ENCODE measurements at regions not wholly inside any gene's neighbourhood (a gene's known extent, or its start where the extent isn't known, plus 50 kb on each side); places are given as distances from the start of the nearest gene placed in this dataset.
"Not testable (repeated sequence)": the region's sequence is repeated elsewhere in the genome, so short reads cannot be mapped to it uniquely, and the experiment has no call there.

DNA sequence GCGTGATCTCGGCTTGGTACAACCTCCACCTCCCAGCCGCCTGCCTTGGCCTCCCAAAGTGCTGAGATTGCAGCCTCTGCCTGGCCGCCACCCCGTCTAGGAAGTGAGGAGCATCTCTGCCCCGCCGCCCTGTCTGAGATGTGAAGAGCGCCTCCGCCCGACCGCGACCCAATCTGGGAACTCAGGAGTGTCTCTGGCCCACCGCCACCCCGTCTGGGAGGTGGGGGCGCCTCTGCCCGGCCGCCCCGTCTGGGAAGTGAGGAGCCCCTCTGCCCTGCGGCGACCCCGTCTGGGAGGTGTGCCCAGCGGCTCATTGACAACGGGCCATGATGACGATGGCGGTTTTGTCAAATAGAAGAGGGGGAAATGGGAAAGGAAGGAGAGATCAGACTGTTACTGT lies 591.2 kb downstream of the KCTD12 start:
- peak in 1 of 42 donors; percentile 1 for DNase-seq
- intact Hi-C loops (cut with DNase I) = not testable (repeated sequence)

DNA sequence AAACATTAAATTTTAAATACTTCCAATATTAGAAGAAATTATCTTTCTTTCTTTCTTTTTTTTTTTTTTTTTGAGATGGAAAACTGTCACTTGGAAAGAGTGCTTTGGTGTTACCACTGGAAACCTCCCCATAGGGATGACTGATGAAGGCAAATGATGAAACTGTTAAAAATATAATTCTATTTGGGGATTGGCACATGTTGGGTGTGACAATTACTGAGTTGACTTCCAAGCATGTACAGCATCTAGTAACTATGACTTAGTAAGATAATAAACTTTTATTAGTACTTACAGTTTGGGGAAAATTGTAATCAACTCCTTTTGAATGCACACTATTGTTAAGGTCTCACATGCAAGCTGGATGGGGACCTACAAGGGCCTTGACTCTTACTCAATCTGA lies 592.5 kb downstream of the KCTD12 start:
- DNase-seq = no peak
- intact Hi-C loops (cut with DNase I) = no loop called here

DNA sequence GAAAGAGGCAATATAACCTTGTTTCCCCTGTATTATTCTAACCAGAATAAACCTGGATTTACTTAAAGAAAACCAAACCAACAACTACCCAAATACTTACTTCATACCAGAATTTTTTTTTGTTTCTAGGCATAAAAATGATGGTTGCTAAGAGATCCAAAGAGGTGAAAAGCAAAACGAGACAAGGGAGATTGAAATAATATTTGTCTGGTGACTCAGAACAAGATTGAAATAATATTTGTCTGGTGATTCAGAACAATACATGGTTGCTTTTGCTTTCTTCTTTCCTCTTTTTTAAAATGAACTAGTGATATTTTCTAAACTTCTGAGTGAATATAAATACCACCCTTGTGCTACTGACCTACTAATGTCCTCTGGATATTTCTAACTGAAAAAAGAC lies 592.9 kb downstream of the KCTD12 start:
- DNase-seq = no peak
- intact Hi-C loops (cut with DNase I) = no loop called here

DNA sequence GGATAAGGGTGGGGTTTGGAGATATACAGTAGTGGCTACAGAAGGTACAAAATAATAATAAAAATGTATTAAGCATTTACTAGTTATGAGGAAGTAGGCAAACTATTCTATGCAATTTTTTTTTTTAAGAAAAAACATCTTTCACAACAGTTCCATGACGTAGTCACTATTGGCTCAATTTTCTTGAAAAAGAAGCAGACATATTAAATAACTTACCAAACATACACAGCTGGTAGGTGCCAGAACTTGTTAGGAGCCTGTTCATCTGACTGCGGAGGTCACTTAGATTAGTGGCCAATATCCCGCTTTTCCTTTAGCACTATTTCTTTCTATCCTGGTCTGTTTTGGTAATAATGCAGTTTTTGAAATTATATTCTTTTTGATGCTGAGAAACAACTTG lies 593.5 kb downstream of the KCTD12 start:
- intact Hi-C loops (cut with DNase I) = no loop called here
- DNase-seq = no peak

DNA sequence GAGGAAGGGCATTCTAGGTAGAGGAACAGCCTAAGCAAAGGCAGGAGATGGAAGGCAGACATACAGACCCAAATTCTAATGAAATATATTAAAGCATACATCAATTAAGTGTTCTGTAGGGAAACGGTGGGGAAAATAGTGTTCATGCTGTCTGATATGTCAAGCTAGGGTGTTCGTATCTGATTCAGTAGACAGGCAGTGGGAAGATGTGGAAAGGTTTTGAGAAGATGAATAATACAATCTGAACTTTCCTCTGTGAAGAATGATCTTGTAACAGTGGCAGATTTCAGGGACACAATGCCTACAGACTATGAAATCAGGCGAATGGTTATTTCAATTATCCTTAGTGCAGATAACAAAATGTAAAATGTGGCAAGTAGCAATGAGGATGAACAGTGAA lies 594.2 kb downstream of the KCTD12 start:
- intact Hi-C loops (cut with DNase I) = no loop called here
- peak in 8 of 42 donors; percentile 5 to 51 (median 24) for DNase-seq

DNA sequence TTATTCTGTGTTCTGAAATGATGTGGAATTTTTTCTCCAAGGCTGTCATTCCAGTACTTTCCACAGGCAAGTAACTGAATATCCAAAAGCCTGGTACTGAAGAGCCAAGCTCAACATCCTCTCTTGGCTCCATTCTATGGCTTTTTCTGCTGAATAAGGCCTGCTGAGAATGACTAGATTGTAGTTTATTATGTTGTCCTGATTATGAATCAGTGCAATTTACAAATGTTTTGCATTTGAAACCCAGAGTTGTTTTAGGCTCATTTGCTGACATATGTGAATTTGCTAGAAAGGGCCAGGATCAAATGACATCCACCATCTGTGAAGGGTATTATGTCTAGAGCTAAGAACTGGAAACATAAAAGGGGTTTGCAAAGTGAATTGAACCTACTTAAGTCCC lies 596.6 kb downstream of the KCTD12 start:
- no peak for DNase-seq
- intact Hi-C loops (cut with DNase I) = no loop called here

DNA sequence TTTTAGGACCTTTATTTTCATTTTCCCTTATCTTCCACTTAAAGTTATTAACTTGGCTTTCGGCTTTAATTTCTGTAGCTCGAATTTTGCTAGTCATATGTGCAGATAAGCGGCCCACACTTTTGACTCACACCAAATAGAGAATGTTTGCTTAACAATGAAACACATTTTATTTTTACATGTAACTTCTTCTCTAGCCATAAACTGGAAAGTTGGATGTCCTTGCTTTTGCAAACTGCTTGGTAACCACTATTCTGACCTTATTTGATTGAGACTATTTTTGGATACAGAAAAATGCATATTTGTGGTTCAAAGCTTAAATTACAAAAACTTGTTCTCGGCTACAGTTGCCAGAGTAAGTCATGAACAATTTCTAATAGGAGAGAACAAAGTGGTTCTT lies 600.0 kb downstream of the KCTD12 start:
- no peak for DNase-seq
- intact Hi-C loops (cut with DNase I) = no loop called here

DNA sequence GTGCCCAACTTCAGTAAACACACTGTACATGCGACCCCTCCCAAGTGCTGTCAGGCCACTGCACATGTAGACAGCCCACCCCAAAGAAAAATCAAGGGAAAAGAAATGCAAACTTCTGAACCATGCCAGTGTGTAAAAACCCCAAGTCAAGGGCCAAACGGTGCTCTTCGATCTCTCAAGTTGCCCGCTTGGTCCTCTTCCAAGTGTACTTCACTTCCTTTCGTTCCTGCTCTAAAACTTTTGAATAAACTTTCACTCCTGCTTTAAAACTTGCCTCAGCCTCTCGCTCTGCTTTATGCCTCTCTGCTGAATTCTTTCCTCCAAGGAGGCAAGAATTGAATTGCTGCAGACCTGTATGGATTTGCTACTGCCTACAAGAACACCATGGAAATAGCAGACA lies 600.7 kb downstream of the KCTD12 start:
- intact Hi-C loops (cut with DNase I) = no loop called here
- no peak for DNase-seq

DNA sequence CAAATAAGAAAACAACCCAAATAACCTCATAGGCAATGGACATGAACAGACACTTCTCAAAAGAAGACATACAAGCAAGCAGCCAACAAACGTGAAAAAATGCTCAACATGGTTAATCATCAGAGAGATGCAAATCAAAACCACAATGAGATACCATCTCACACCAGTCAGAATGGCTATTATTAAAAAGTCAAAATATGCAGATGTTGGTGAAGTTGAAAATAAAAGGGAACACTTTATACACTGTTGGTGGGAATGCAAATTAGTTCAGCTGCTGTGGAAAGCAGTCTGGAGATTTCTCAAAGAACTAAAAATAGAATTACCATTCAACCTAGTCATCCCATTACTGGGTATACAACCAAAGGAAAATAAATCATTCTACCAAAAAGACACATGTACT lies 606.4 kb downstream of the KCTD12 start:
- intact Hi-C loops (cut with DNase I); DNase-seq: not testable (repeated sequence)

DNA sequence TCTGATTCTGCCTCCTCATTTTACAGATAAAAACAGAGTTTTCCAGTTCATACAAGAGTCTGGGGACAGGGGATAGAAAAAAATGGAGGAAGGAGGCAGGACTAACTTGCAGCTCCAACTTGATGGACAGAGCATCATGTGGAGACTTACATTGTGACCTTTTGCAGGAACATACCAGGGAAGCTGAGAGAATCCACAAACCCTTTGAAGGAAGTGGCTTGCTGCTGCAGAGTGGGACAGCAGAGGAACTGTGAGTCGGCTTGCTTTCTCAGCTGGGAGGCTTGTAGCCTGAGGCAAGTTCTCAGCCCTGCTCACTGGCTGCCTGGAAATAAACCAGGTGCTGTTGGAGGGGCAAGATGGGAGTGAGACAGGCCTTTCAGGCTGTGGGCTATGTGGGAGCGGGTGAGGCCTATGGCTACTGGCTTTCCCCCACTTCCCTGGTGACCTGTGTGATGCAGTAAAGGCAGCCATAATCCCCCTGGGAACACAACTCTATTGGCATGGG lies 614.4 kb downstream of the KCTD12 start:
- intact Hi-C loops (cut with DNase I) = no loop called here
- no peak for DNase-seq

DNA sequence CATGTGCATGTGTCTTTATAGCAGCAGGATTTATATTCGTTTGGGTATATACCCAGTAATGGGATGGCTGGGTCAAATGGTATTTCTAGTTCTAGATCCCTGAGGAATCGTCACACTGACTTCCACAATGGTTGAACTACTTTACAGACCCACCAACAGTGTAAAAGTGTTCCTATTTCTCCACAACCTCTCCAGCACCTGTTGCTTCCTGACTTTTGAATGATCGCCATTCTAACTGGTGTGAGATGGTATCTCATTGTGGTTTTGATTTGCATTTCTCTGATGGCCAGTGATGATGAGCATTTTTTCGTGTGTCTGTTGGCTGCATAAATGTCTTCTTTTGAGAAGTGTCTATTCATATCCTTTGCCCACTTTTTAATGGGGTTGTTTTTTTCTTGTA lies 617.9 kb downstream of the KCTD12 start:
- intact Hi-C loops (cut with DNase I); DNase-seq: not testable (repeated sequence)

DNA sequence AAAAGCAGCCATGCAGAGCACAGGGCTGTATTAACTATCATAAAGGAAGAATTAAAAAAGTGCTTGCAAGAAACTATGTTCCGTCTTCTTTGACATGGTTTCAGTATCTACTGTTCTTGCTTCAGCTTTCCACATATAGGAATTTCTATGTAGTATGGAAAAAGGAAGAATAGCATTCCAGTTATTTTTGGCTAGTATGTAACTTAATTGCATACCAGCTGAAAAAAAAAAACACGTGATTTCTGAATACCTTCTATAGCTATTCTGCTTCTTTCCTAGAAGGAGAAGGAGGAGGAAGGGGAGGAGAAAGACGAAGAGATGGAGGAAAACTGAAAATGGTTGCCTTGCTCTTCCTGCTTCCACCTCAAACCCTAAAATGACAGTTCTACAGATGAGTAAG lies 619.0 kb downstream of the KCTD12 start:
- intact Hi-C loops (cut with DNase I) = no loop called here
- no peak for DNase-seq

DNA sequence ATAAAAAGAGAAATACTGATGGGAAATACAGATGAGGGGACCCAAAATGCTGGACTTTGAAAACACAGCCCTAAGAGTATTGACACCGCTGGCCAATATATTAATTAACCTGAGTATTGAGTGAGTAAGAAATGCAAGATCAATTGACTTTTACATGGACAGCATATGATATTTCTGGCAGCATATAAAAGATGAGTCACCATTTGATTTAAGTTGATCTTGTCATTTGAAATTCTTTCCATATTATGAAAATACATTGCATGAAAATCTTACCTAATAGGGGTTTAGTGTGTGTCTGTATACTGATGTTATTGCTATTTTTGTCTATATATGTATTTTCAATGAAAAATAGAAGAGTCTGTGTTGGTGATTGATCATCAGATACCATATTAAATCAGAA lies 619.6 kb downstream of the KCTD12 start:
- DNase-seq = no peak
- intact Hi-C loops (cut with DNase I) = no loop called here

DNA sequence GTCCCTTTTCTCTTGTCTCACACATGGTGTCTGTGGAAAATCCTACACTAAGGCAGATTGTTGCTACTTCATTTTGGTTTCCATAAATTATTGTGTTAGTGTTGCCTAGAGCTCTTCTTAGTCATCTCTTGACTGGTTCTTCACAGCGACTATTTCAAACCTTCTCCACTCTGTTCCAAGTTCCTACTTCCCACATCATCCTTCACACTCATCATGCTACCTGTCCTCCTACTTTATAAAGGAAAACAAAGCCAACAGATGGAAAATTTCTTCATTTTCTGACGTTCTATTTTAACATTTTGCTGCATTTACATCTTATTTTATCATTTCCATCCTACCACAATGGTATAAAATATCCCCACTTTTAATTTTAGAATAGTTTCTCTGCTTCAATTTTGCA lies 614.1 kb downstream of the LMO7 start:
- intact Hi-C loops (cut with DNase I) = no loop called here
- DNase-seq = peak in 6 of 42 donors; percentile 10 to 44 (median 18)

DNA sequence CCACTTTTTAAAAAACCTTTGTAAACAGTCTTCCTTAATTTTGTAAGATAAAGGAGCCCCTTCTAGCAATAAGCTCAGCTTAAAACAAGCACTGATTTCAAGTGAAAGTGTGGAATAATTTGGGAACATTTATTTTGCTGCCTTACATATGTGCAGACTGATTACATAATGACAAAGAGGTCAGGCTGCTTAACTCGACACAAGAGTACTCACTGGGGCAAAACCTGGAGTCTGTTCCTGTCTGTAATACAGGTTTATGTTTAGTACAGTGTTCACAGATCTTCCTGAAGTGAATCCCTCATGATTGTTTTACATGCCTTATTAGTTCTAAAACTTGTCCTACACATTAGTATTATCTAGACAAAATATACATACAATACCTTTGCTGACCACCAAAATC lies 609.8 kb downstream of the LMO7 start:
- no peak for DNase-seq
- intact Hi-C loops (cut with DNase I) = no loop called here

DNA sequence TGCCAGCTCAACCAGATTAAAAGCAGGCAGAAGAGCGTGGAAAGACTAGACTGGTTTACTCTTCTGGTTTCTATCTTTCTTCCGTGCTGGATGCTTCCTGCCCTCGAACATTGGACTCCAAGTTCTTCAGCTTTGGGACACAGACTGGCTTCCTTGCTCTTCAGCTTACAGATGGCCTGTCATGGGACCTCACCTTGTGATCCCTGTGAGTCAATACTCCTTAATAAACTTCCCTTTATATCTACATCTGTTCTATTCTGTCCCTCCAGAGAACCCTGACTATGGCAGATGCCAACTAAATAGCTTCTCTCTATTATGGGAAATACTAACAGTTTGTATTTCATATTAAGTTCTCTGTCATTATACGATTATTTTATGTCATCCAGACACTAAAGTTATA lies 609.1 kb downstream of the LMO7 start:
- DNase-seq = no peak

DNA sequence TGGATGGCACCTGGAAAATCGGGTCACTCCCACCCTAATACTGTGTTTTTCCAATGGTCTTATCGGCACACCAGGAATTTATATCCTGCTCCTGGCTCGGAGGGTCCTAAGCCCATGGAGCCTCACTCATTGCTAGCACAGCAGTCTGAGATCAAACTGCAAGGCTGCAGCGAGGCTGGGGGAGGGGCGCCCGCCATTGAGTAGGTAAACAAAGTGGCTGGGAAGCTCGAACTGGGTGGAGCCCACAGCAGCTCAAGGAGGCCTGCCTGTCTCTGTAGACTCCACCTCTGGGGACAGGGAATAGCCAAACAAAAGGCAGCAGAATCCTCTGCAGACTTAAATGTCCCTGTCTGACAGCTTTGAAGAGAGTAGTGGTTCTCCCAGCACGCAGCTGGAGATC lies 607.0 kb downstream of the LMO7 start:
- DNase-seq; intact Hi-C loops (cut with DNase I): not testable (repeated sequence)

More for the DNA sequence above, 609.1 kb downstream of the LMO7 start:
- intact Hi-C loops (cut with DNase I) = no loop called here

DNA sequence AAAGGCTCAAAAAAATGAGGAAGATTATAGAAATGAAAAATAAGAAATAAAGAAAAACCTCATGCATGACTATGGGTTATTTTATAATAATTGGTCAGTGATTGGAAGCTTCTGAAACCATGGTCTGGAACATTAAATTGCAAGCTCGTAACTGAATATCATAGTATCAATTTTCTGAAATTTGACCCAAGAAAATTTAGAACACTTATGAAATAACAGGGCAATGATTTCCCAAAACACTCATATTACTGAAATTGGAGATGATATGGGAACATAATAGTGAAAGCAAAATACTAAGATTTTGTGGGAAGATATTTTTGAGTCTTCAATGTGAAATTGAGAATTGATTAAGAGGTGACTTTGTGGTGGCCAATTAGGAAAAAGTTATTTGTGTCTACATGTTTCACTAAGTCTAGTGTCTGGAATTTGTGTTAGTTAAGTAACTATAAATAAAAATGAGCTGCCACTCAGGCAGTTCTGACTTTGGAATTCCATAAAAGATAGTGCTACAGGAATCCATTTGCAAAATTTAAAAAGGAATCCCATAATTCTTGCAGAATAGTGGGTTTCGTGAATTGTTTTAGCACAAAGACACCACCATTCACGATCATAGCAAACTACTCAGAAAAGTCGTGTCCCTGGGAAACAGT lies 603.0 kb downstream of the LMO7 start:
- no peak for DNase-seq
- intact Hi-C loops (cut with DNase I) = no loop called here

DNA sequence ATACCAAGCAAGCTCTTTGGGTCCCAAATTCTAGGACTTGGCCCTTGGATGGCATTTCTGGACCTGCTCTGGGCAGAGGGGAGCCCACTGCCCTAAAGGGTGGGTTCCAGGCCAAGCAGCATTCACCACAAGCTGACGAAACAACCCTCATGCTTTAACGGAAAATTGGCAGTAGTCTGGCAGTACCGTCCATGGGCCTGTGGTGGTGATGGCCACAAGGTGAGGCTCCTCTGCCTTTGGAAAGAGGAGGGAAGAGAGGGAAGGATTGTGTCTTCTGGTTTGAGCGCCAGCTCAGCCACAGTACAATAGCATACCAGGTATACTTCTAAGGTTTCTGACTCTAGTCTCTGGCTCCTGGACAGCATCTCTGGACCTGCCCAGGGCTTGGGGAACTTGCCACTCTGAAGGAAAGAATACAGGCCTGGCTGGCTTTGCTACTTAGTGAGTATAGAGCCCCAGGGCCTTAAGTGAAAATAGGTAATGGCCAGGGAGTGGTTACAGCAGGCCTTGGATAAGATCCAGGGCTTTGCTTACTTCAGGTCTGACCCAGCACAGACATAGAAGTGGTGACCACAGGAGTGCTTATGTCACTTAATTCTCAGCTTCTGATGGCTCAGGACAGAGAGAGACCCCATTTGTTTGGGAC lies 595.5 kb downstream of the LMO7 start:
- DNase-seq = no peak
- intact Hi-C loops (cut with DNase I) = no loop called here

DNA sequence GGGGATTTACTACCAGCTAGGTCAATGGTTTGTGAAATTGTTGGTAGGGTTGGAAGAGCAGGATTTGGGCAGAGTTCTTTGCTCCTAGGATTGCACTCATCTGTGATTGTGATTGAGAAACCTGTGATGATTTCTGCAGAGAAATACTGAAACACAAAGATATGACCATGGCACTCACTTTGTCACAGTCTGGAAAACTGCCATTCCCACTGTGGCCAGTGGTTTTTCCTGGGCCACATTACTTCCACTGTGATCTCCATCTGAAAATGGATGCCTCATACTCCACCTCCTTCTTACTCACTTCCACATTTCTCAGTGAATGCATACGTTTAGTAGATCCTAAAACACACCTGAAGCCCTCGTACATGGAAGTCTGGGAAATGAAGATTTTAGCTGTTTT lies 593.2 kb downstream of the LMO7 start:
- intact Hi-C loops (cut with DNase I) = no loop called here
- DNase-seq = no peak

DNA sequence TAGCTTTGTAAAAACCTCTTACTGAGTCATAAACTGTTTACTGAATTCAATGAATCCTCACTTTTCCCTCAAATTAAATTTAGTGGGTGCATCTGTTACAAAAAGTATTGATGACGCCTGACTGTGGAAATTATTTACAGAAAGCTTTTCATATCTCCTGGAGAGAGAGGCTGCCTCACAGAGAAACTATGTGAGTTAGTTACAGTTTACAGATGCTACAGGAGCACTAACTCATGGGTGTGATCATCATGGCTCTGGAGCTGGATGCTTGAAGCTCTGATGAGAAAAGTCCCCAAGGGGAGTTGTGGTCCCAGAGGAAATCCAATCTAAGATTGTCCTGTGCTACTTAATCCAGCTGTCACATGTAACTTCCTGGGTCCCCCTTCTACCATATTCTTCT lies 590.8 kb downstream of the LMO7 start:
- no peak for DNase-seq
- intact Hi-C loops (cut with DNase I) = no loop called here

Data from head of caudate nucleus (tissue), 42 donors.